Activated B cell treated with CpG ODN at 0.5 μM for 24 hours (primary cell): ENCODE measurements at regions not wholly inside any gene's neighbourhood (a gene's known extent, or its start where the extent isn't known, plus 50 kb on each side); places are given as distances from the start of the nearest gene placed in this dataset.

ENCODE experiments used
- ATAC-seq: fragments of 200-7000 bp; cut with Tn5 transposase; one replicate; pipeline ENCODE4 v1.10.0; 2021; ENCODE audit warnings: low read depth, mild to moderate bottlenecking, moderate library complexity
- CTCF ChIA-PET: fragments of 350-600 bp; sonication (Branson Sonifier 250); formaldehyde crosslinking; loops from one replicate; lab custom pipeline; 2021; ENCODE audit warnings: antibody characterized with exemption; lab: Charles Lee
- POLR2A ChIA-PET: fragments of 350-600 bp; sonication (Branson Sonifier 250); formaldehyde crosslinking; loops from one replicate; lab custom pipeline; 2021; ENCODE audit warnings: antibody characterized with exemption; lab: Charles Lee
- DNase-seq: peaks from one replicate; pipeline ENCODE4 v3.0.0; 2022
- H3K27ac Mint-ChIP-seq: one replicate; pipeline ENCODE4 v1.8.0; 2020; ENCODE audit warnings: mixed read lengths
- H3K27me3 Mint-ChIP-seq: one replicate; pipeline ENCODE4 v1.8.0; 2021; ENCODE audit warnings: mixed read lengths
- H3K36me3 Mint-ChIP-seq: one replicate; pipeline ENCODE4 v1.8.0; 2021; ENCODE audit warnings: low read depth, mixed read lengths
- H3K4me1 Mint-ChIP-seq: one replicate; pipeline ENCODE4 v1.8.0; 2021; ENCODE audit warnings: mixed read lengths
- H3K4me3 Mint-ChIP-seq: one replicate; pipeline ENCODE4 v1.8.0; 2020; ENCODE audit warnings: mild to moderate bottlenecking, mixed read lengths
- H3K9me3 Mint-ChIP-seq: one replicate; pipeline ENCODE4 v1.8.0; 2020; ENCODE audit warnings: mixed read lengths
- CTCF ChIP-seq: fragments of 200-600 bp; IDR thresholded peaks from one replicate; pipeline ENCODE4 v1.8.0; 2022; ENCODE audit warnings: antibody characterized with exemption, mild to moderate bottlenecking
- intact Hi-C: fragments of 100-400 bp; cut with micrococcal nuclease; formaldehyde crosslinking; loops from one replicate; pipeline ENCODE4 v1.15.1; 2024

- no peaks in the 10 kb centered on the region for H3K36me3 Mint-ChIP-seq
- H3K27ac Mint-ChIP-seq, result no peak overlapping the region
- H3K4me1 Mint-ChIP-seq, result no peaks in the 10 kb centered on the region
- ATAC-seq (no peak), DNase-seq (no peak)
- TF ChIP-seq CTCF, result no peak
- H3K27me3 Mint-ChIP-seq, result peaks cover 45% of the 10 kb centered on the region
- ChIA-PET CTCF (no interaction called here), POLR2A (no interaction called here)
- intact Hi-C loops, result no loop called here
- no peak overlapping the region for H3K4me3 Mint-ChIP-seq
- no peaks in the 10 kb centered on the region for H3K9me3 Mint-ChIP-seq
These were observed 245.7 kb downstream of the ENGASE start for GRCh38 chr17:79320331-79320730.

DNA sequence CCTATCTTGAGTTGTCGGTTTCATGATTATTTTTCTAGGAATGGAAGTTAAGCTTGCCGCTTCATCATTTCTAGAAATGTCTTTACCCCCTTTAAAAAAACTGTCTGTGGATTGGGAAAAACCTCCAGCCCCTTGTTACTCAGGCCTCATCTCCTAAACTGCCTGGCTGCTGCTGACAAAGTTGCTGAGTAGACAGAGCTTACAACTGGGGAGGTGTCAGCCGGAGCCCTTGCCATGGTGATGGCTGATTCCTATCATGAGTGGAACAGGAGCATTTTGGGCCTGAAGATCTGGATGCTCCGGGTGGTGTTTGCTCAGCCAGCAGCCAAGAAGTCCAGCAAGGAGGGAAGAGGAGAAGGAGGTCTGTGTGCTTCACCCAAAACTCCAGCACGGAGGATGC, 243.3 kb downstream of the ENGASE start:
- ChIA-PET CTCF (no interaction called here), POLR2A (no interaction called here)
- ATAC-seq, result no peak
- TF ChIP-seq CTCF, result no peak
- Mint-ChIP-seq H3K4me3 (no peak overlapping the region), H3K4me1 (no peaks in the 10 kb centered on the region), H3K27me3 (peaks cover 56% of the 10 kb centered on the region), H3K9me3 (no peaks in the 10 kb centered on the region), H3K27ac (no peak overlapping the region), H3K36me3 (no peaks in the 10 kb centered on the region)
- no peak for DNase-seq
- intact Hi-C loops, result no loop called here

GRCh38 chr17:79316805-79317204, 242.2 kb downstream of the ENGASE start:
- Mint-ChIP-seq H3K4me1 (no peaks in the 10 kb centered on the region), H3K4me3 (no peak overlapping the region), H3K27me3 (peaks cover 53% of the 10 kb centered on the region), H3K27ac (no peak overlapping the region), H3K36me3 (no peaks in the 10 kb centered on the region), H3K9me3 (no peaks in the 10 kb centered on the region)
- ChIA-PET CTCF (no interaction called here), POLR2A (no interaction called here)
- no peak for TF ChIP-seq CTCF
- DNase-seq, result no peak
- intact Hi-C loops, result no loop called here
- no peak for ATAC-seq

DNA sequence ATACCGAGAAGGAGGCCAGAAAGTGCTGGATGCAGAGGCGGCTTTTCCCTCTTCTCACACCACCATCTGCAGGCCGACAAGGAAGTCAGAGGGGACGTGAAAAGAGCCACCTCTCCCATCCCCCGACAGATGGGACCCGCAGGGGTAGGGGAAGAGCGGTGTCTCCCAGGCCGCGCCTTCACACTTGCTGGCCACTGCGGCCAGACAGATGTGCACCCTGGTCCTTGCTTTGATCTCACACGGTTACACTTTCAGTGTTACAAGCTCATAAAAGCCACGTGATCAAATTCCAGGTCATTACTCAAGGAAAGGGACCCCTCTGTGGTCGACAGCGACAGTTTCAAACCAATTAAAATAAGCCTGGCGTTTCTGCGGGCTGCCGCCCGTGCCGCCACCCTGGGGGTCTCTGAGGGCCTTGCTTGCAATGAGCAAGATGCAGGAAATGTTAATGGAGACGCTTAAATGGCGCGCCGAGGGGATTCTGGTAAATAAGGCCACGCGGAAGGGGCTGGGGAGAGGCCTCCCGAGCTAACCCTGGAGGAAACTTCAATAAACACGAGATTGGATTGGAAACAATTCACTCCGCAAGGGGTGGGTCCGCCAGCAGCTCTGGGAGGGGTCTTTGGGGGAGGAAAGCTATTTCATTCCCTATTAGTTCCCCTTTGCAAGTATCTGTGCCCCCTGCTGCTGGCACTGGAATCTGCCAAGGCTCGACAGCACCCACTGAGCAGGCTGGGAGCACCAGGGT, 240.9 kb downstream of the ENGASE start:
- ChIA-PET POLR2A (no interaction called here), CTCF (no interaction called here)
- Mint-ChIP-seq H3K36me3 (no peaks in the 10 kb centered on the region), H3K9me3 (no peaks in the 10 kb centered on the region), H3K4me3 (no peak overlapping the region), H3K27ac (no peak overlapping the region), H3K4me1 (no peaks in the 10 kb centered on the region), H3K27me3 (peaks cover 51% of the 10 kb centered on the region)
- intact Hi-C loops, result no loop called here
- no peak for DNase-seq
- ATAC-seq, result no peak
- TF ChIP-seq CTCF, result no peak

DNA sequence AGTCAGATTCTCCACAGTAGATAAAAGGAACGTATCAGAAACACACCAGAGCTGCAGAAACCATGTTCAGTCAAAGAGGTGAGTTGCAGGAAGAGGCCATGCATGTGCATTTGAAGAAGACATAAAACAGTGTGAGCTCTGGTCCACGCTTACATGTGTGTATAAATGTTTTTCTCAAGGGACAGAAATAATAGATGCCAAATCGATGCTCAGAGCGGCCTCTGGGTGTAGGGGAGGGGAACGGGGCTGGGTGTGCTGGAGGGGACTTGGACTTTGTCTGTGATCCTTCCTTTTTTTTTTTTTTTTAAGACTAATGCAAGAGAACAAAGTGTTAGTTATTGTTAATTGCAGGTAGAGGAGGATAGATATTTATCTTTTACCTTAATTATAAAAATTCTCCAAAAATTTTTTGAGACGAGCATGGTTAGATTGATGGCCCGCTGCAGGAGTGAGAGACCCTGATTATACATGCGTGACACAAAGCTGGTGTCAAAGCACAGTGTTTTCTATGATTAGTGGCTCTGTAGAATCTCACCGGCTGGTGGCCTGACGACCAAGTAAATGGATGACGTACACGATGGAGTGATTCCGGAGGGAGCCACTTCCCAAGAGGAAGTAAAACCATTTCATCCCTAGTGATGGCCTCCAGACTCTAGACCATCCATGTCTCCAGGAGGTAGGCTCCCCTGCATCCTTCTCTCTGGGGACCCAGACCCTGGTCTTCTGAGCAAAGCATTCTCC, 240.2 kb downstream of the ENGASE start:
- H3K36me3 Mint-ChIP-seq, result no peaks in the 10 kb centered on the region
- H3K4me3 Mint-ChIP-seq, result no peak overlapping the region
- CTCF ChIA-PET, result no interaction called here
- DNase-seq, result no peak
- intact Hi-C loops, result no loop called here
- H3K27me3 Mint-ChIP-seq, result peaks cover 43% of the 10 kb centered on the region
- TF ChIP-seq CTCF, result no peak
- no peak overlapping the region for H3K27ac Mint-ChIP-seq
- H3K9me3 Mint-ChIP-seq, result no peaks in the 10 kb centered on the region
- no peak for ATAC-seq
- H3K4me1 Mint-ChIP-seq, result no peaks in the 10 kb centered on the region
- POLR2A ChIA-PET, result no interaction called here
